Germinal center (tissue), 1 donor: ENCODE measurements at regions not wholly inside any gene's neighbourhood (a gene's known extent, or its start where the extent isn't known, plus 50 kb on each side); places are given as distances from the start of the nearest gene placed in this dataset.
A peak's percentile ranks its signal among the peaks of the same experiment; 100 is the strongest.
"Not testable (repeated sequence)": the region's sequence is repeated elsewhere in the genome, so short reads cannot be mapped to it uniquely, and the experiment has no call there.

Source experiments
- DNase-seq: peaks from one replicate; pipeline ENCODE4 v3.0.0; 2012; ENCODE audit warnings: mixed read lengths, low spot score

- no peak for DNase-seq
These were observed 199.5 kb downstream of the TBC1D2B start for GRCh38 chr15:77877869-77878577.

- not testable (repeated sequence) for DNase-seq
These were observed 201.2 kb downstream of the TBC1D2B start for GRCh38 chr15:77876107-77876820.

- DNase-seq, result peak; percentile 61
These were observed 202.3 kb downstream of the TBC1D2B start for GRCh38 chr15:77875066-77875721.

DNA sequence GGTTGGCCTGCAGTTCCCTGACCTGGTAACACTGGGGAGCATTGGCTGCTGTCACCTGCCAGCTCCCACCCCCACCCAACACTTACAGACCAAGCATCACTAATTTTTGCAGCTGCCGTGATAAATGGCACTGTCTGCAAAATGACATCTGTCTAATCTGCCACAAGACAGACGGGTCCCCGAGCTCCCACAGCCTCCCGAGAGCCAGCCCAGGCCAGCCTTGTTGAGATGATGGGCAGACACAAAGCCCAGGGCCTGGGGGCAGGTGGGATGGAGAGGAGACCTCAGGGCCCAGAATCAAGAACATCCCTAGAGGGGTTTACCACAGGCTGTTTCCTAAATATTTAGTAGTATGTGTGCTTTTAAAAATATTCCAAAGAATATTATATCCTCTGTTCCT is 203.4 kb downstream of the TBC1D2B start:
- DNase-seq, result no peak

DNA sequence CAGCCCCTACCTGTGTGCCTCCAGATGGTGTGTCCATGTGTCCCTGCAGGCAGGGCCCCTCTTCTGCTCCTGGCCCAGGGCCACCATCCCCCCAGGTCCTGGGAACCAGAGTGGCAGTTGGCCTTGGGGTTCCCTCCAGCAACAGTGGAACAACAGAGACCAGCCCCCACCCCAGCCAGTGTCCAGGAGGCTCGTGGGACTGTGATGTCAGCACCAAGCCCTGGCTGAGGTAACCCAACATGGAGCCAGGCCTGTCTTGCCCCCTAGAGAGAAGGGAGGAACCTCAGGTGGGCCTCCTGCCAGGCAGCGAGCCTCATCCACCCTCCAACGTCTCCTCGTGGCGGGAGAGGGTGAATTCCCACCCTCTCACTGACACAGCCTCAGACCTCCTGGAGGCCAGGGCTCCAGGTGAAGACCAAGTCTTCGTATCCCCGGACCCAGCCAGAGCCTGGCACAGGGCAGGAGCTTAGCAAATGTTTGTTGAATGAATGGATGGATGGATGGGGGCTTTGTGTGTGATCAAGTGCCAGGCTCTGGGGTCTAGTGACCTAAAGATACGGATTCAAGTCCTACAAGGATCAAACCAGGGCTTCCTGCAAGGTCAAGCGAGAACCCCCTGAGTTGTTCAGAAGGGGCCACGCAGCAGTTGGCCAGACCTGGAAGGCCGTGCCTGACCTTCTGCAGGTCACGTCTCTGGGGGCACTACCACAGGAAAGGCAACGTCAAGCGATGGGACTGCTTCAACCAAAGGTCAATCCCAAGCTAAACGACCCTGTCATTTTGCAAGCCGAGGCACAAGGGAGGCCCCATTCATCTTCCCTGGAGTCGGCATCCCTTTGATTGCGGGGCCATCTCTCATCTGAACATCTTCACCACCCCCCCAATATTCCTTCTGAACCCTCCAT is 204.7 kb downstream of the TBC1D2B start:
- DNase-seq, result not testable (repeated sequence)

GRCh38 chr15:77871852-77872371 is 205.6 kb downstream of the TBC1D2B start:
- DNase-seq, result no peak

DNA sequence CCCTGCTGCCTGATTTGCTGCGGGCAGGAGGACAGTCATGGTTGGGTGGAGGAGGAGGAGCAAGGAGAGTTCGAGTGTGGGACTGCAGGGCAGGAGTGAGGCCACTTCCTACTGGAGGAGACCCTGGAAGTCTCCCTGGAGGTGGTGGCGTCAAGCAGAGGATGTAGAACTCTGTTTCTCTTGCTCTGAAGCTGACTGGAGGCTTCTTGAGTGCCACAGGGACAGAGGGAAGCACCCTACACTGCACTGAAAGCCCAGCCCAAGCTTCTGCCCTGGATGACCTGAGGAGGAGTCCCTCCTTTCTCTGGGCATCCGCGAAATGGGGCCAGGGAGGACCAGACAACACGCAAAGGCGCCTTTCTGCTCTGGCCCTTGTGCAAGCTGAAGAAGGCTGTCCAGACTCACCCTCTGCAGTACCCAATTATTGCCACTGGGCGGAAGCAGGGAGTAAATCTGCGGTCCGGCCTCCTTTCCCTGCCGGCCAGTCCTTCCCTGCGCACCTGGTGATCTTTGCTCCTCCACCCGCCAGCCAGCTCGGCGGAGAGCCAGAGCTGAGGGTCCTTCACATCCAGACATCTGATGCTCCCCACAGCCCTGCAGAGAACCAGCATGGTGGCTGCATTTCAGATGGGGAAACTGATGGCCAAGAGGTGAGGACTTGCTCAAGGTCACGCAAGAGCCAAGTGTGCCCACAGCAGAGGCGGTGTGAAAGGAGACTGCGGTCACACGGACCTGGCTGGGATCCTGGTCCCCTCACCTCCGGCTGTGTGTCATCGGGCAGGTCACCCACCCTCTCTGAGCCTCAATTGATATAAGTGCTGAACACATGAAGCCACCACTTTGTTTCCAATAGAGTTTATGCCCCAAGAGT is 207.1 kb downstream of the TBC1D2B start:
- peak; percentile 51 for DNase-seq

DNA sequence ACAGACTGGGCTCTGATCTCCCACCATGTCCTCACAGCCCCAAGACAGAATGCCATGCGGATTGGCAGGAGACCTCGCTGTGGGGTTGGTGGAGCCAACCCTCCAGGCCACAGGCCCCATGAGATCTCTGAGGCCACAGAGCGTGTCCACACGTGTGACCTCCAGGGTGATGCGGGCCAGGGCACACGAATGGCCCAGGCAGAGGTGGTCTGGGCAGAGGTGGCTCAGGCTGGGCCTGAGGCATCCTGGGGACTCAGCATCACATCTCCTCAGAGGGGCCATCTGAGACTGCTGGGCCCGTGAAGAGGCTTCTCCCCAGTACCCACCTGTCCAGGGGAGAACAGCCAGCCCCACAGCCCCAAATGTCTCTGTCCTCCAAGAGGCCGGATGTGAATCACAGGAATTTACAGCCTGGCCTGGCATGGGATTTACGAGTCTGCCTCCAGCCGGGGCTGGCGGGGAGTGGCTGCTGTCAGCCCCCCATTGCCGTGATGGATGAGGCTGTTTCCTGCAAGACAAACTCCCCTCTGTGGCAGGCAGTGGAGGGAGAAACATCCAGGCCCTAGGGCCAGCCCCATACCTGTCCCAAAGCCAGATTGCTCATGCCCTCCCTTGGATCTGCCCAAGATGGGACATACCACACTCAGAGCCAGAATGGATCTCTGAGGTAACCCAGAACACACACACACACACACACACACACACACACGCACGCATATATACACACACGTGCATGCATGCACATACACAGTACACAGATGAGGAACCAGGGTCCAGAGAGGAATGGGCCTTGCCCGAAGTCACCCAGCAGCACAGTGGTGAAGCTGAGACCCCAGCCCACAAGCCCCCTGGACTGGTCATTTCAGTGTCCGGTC is 208.3 kb downstream of the TBC1D2B start:
- DNase-seq, result no peak

DNA sequence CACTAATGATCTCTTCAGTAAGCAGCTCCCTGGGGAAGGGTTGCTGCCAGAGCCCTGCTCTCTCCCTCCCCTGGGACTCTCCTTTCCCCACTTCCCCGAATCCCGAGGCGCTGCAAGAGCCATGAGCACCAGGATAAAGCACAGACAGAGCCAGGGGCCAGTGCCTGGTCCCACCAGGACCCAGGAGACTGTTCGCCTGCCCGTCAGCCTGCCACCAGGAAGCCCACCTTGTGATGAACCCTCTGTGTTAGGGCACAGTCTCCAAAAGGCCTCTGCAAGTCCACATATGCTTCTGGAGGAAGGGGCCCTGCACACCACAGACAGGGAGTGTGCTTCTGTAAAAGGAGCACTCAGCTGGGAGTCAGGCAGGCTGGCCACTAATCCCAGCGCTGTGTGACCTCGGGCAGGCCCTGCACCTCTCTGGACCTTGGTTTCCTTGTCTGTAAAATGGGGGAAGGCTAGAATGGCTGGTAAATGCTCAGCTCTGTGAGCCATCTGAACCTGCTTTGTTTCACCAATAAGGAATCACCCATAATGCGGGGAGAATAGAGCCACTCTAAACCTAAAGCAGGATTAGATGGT is 209.4 kb downstream of the TBC1D2B start:
- DNase-seq, result not testable (repeated sequence)

DNA sequence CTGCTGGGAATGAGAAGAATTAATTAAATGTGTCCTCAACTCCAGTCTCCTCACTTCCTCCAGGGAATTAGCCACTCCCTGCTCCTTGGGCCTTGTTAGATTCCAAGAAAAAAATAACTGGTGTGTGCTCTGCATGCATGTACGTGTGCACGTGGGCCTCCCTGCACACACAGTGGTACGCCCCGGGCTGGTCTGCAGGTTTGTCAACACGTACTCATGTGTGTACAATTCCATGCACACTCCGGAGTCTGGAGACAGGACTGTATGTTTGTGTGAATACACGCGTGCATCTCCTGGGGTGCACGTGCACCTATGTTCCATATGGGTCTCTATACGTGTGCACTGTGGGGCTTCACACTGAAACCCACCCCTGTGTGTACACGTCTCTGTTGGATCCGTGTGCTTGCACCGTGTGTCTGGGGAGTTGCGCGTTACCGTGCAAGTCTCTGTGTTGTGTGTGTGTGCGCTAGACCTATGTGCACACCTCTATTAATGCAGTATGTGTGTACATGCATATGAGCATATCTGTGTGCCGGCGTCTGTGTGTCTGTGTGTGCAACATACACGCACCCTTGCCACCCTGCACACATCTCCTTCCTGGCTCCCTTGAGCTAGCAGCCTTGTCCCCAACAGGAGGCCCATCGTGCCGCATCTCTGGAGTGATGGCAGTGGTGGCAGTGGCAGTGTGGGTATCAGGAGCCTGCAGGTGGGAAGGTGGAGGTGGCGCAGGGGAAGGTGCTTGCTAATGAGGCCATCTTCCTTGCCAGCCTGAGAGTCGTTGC is 210.1 kb downstream of the TBC1D2B start:
- DNase-seq, result no peak

DNA sequence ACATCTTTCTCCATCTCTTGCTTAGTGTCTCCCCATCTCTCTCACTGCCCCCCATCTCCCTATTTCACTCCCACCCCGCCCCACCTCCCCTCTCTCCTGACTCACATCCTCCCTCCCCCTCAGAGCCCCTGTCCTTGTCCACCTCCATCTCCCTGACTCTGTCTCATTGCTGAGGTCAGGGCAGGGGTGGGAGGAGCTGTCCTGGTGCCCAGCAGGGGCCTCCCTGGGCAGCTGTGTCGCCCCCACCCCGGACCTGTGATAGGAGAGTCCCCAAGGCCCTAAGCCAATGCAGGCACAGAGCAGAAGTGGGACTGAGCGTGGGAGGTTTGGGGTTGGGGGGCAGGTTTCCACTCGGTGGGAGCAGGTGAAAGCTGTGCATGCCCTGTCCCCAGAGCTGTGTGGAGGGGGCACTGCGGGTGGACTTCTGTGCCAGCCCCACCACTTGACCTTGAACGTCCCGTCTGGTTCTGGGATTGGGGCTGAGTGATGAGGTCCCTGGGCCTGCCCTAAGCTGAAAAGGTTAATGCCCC is 210.8 kb downstream of the TBC1D2B start:
- DNase-seq, result no peak

GRCh38 chr15:77866186-77866585 is 211.3 kb downstream of the TBC1D2B start:
- DNase-seq, result no peak

- no peak for DNase-seq
These were observed 211.8 kb downstream of the TBC1D2B start for GRCh38 chr15:77865701-77866100.

DNA sequence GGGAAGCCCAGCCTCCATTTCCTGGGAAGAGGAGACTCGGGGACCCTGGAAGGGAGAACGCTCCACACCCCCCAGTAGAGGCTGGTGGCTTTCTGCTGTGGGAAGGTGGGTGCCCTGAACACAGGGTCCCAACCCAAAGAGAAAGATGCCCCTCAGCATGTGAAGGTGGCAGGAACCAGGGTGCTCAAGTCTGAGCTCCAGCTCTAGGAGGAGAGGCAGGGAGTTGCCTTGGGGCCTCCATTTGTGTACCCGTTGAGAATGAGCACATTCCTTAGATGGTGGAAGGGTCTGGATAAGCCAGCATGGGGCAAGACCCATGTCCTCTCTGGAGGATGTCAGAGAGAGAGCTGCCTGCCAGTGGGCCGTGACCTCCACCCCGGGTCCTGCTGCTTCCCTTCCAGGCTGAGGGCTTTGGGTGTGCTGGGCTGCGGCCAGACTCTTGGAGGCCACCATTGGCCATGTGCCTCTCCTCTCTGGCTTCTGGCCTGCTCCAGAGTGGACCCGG is 212.4 kb downstream of the TBC1D2B start:
- DNase-seq, result no peak

DNA sequence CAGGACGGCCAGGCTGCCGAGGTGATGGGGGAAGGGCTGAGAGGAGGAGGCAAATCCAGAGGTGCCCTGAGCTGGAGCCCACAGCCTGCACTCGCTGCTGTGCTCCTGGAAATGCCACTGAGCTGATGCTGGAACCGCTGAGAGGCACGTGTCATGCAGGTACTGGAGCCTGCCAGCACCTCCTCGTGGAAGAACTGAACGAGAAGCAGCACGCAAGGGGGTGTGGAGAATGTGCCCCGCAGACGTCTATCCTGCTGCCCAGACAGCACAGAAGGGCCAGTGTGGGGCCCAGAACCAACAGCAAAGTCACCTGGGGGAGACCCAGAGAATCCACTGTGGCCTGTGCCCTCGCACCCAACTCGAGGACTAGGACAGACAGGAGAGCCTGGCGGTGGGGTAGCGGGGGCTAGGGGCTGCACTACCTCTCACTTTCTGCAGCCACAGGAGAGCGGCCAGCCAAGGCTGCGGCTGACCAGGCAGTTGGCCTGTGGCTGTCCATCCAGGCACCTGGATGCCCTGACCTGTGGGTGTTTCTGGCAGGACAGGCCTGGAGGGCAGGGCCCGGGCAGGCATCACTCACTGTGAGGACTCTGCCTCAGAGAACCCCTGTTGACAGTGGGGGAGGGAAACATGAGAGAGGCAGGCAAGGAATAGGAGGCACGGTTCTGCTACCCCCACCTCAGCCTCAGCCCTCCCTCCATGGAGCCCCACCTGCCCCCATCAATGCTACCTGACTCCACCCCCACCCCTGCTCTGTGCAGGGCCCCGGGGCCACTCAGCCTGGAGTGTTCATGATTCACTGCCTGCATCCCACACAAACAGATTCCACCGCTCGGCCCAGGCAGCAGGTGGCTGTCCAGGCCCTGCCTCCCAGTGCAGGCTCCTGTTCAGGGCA is 213.1 kb downstream of the TBC1D2B start:
- DNase-seq, result no peak

- no peak for DNase-seq
These were observed 213.9 kb downstream of the TBC1D2B start for GRCh38 chr15:77863491-77864105.

DNA sequence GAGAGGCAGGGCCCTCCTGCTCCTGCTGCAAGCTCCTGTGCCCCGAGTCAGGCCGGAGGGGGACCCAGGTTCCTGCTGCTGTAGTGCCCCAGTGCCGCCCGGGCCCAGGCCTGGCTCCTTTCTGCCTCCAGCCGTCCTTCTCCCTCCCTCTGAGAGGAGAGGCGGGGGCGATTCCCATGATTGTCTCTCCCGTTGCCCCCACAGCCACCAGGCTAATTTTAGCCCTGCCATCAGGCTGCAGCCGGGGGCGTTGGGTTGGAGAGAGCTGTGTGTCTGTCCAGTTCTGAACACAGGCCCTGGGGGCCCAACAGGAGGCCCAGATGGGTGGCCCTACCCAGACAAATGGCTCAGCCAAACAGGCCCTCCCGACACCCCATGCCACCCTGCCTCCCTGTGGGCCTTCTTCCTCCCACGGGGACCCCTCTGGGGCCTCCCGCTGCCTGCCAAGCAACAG is 214.8 kb downstream of the TBC1D2B start:
- DNase-seq, result no peak
